GM19468 (cell line): ENCODE measurements at regions not wholly inside any gene's neighbourhood (a gene's known extent, or its start where the extent isn't known, plus 50 kb on each side); places are given as distances from the start of the nearest gene placed in this dataset.

Source experiments
- ATAC-seq: cut with Tn5 transposase; IDR thresholded peaks from one replicate; pipeline ENCODE4 v1.9.1; 2021; ENCODE audit warnings: mild to moderate bottlenecking, moderate library complexity, moderate number of reproducible peaks; ENCODE audit not compliant: unreplicated experiment; ENCODE audit errors: extremely low read depth

DNA sequence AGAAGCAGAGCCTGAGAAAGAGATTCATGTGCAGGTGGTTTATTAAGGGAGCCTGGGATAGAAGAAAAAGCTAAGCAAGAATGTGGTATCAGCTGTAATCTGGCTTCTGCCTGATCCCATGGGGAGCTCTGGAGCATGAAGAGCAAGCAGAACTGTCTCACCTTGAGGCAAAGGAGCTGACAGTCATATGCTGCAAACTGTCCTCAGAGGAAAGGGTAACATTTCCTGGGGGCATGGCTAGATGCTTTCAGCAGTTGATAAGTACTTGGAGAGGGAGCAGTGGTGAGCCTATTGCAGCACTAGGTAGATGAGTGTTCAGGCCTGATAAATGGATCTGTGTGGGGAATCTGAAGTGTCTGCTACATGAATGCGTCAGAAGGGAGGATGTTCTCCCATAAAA is 621.5 kb upstream of the BTBD3 start:
- no peak for ATAC-seq

DNA sequence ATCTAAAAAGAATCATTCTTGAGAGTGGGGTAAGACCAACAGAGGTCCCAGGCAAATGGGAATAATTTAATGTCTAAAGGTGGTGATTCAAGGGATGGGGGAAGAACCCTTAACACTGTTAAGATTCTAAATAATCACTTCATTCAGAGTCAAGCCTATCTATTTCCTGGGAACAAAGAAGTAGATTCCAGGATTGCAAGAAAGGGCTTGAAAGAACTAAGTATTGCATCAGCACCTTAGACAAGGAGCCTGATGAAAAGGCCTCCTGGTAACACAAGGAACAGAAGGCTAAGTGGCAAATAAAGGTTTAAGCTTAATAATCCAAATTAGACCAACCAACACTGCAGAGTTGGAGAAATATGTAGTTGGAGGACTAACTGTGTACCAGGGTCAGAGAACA is 620.7 kb upstream of the BTBD3 start:
- ATAC-seq: no peak

DNA sequence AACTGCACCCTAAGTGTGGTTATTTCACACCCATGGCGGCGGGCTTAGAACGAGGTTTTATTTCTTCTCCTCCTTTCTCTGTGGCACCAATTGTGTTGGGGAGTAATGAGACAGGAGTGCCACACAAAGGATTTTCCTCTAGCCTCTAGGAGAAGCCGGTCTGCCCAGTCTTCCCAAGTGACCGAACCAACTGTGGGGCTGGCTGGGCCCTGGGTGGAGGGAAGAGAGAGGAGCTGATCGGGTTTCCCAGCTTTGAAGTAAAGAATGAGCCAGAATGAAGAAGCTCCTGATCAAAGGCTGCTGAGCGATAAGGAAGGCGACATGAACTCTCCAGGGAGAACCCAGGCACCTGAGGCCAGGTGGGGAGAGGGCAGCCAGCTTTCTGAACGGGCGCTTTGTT is 616.0 kb upstream of the BTBD3 start:
- no peak for ATAC-seq

DNA sequence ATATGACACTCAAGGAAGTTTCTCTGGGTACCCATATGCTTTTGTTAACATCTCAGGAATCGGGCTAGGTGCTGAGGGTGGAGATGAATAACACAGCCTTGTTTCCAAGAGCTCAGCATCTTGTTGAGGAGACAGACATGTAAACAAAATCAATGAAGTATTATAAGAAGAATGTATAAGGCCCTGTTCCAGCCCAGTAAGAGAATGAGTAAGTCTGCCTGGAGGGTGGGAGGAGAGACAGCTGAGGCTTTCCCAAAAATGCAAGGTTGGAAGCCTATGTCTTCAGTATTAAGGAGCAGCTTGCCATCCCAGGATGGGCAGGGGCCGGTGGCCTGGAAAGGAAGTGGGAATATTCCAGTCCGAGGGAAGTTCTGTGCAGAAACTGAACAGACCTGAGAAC is 615.3 kb upstream of the BTBD3 start:
- no peak for ATAC-seq

DNA sequence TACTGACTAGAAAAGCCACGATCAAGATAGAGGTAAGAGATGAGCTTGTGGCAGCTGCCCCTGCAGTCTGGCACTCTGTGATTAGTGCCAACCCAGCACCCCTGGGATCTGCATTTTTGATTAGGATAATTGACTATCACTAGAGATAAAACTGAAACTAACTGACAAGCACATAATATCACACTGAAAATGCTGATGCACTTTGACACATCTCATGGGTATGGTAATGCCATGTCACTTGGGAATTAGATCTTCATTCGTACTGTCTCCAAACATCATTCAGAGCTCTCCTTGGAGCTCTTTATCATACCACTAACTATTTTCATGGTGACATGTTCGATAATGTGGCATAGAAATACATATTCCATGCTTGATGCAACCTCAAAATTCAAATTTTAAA is 612.9 kb upstream of the BTBD3 start:
- ATAC-seq: no peak

DNA sequence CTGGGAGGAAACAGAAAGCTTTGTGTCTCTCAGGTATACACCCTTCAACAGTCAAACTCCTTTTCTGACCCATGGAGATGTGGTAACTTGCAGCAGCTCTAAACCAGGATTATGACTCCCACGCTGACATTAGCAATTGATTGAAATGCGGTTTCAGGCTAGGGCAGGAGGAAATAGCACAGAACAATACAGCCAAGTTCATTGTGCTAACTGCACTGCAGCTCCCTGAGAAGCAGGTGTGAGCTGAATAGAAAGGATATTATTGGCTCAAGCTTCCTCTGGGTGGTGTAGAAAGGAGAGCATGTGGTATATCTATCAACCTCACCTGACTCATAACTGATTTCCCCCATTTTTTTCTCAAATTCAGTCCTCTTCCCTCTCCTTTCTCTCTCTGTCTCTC is 612.3 kb upstream of the BTBD3 start:
- no peak for ATAC-seq

DNA sequence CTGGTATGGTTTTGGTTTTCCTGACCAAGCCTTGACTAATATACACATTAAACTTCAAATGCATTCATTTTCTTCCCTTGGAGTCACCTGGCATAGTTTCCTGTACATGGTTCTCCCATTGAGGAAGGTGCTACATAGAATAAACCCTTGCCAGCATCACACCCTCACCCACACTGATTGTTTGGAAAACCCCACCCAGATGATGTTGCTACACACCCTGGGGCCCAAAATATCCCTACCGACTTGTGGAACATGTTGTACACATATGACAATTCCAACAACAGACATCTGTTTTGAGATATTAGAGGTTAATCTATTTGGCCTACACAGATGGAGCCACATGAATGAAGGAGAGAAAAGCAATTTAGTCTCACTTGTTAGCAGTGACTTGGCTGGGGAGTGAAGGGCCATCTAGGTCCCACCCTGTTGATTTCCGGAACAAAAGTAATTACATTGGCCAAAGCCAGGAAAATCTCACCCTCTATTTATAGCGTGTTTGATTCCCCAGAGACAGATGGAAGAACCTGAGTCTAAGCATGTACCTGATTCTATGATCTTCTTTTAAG is 606.0 kb upstream of the BTBD3 start:
- ATAC-seq: no peak

DNA sequence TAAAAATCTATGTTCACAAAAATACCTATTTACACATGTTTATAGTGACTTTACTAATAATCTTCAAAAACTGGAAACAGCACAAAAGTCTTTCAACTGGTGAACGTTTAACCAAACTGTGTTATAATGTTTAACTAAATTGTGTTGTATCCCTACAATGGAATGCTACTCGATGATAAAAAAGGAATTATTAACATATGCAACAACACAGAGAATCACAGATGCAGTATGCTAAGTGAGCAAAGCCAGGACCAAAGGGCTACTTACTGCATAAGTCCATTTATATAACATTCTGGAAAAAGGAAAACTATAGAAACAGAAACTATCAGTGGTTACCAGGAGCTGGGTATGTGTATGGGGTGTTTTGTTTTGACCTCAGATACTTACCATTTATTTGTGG is 602.2 kb upstream of the BTBD3 start:
- ATAC-seq: no peak

DNA sequence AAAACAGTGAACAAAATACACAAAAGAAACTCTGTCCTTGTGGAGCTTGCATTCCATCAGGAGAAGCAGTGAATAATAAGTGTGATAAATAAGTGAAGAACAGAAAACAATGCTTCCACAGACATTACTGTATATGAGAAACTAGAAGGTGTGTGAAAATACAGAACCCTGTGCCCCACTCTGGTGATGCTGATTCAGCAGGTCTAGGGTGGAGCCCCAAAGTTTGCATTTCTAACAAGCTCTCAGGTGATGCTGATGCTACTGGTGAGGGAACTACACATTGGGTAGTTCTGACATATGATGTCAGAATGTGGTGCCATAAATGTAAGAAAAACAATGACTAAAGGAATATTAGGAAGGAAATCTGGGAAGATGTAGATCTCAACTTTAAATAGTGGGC is 601.4 kb upstream of the BTBD3 start:
- ATAC-seq: no peak

DNA sequence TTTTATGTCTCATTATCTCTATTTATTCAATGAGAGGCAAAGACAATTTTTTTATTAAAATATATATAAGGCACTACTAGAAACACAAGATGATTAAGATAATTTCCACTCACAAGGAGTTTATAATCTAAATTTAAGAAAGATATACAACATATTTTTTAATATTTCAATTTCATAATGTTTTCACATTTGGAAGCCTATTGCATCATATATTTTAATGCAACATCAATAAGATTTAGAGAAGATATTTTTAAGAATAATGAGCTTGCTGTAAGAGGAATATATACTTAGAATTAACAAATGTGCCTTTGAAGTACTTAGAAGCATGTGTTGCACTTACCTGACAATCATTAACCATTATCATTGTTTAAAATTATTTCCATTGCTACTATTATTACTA is 597.7 kb upstream of the BTBD3 start:
- ATAC-seq: no peak

DNA sequence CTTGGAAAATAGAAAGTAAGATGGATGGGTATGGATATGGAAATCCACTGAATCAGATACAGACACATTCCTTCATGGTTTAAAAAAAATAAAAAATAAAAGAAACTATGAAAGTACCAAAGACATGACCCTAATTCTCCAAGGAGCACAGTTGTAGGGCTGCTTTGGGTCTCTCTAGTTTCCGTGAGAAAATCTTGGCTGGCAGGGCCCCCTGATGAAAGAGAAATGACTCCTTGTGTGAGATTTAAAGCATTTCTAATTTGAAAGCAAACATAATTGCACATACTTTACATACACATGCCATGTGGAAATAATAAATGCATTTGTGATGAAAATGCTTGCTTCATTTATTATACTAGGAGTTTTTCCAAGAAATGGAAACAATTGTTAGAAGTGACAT is 593.9 kb upstream of the BTBD3 start:
- no peak for ATAC-seq

DNA sequence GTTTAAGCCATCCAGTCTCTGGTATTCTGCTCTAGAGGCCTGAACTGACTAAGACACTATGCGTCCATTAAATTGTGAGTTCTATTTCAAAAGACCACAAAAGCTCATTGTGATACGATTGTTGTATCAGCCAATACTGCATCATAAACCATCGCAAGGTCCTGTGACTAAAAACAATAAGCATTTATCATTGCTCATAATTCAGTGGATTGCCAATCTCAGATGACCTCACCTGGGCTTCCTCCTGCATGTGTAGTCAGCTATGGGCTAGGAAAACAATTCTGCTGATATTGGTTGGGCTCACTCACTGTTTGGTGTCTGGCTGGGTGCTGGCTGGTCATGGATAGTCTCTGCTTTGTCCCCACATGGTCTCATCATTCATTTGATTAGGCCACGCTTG is 592.7 kb upstream of the BTBD3 start:
- no peak for ATAC-seq

DNA sequence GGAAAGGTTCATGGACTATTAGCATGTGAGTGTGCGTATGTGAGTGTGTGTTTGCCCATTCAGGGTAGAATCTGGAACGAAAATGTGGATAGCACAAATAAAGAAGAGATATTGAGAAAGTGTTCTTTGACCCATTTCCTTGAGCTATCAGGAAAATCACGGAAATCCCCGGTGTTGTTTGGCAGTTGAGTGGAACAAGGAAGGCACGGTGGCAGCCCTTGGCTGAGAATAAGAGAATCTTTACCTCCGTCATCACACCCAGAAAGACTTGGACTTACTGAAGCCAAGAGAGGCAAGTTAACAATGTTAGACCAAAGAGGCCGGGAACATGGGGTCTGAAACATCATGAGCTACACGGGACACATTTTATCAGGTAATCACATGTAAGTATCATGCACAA is 588.9 kb upstream of the BTBD3 start:
- ATAC-seq: no peak

DNA sequence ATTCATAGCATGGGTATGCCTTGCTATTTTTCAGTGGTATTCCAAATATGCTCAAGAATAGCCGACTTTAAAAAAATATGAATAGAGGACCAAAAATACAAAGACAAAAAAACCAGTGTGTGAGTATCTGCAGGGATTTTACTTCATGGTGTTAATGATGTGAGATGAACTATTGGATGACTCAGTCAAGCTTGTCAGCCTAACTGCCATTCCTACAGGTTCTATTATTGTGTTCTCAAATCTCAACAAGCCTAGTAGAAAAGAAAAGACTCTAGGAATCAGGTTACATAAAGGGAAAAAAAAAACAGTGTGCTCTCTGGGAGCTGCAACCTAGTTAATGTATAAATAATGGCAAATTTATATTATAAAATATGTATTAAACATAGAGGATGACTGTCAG is 588.4 kb upstream of the BTBD3 start:
- ATAC-seq: no peak

DNA sequence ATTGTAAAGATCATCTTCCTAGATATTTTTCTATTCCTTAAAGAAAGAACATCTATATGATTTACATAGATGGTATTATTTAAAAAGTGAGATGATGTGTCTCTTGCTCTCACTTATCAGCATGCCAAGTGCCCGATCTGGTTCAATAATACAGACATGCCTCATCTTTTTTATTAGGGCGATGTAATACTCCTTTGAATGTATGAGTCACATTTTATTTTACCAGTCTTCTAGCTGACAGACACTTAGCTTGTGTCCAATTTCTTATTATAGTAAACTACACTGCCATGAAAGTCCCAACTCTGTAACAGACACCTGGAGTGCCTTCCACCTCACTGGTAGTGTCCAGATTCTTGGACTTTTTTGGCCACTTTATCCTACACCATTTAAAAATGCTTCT is 586.6 kb upstream of the BTBD3 start:
- ATAC-seq: no peak

DNA sequence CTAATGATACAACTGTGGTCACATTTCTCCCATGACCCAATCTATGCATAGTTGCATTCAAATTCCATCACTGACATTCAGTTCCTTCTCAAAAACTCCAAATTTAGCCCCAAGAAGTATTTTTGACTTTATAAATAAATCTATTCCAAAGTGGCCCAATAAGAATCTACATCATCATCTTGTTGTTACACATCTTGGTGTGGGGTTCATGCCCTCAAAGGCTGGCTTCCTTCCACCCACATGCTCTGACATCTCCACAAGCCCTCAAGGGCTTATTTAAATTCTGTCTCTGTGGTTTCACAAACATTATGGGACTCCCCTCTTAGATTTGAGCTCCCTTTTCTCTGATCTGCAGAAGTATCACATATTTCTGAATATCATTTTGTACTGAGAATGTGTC is 585.3 kb upstream of the BTBD3 start:
- ATAC-seq: no peak

DNA sequence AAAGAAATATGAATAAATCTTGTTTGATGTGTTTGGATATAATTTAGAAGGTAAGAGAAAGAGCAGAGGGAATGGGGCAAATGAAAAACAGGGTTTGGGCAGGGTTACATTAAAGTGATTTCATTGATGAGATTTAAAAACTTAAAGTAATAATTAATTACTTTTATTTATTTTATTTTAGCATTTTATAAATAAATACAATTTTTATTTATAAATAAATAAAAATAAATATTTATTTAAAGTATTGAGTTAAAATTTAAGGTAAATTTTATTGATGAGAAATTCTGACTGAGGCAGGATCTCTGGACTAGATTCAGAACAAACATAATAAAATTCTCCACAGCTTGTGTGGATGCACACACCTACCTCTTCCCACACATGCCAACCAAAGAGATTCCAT is 584.1 kb upstream of the BTBD3 start:
- ATAC-seq: no peak

DNA sequence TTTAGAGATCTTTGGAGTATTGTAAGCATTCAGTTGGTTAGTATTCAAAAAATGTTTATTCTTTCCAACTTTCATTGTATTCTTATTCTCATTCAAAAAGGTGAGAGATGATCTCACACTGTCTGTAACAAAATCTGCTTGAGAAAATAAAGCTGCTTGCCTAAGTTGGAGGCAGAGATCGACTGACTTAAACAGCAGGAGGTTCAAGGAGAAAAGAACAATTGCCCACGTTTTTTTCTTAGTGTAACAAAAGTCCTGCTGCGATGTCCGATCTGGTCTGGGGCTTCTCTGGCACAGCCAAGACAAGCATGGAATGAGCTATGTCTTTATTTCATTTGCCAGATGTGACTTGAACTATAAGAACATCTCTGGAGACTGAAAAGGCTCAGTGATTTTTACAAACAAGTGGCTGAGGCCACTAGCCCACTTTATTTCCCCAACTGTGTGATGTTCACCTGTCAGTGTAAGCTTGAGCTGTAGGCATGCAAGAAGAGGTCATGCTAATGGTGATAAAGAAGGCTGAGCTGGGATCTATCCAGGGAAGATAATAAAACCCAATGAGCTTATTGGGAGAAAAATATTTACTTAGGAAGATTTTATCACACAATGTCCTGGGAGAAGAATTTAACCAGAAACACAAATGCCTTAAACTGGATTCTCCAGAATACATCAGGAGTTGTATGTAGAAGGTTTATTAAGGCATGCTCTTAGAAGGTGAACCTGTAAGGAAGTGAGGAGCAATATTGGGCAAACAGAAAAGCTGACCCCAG is 580.1 kb upstream of the BTBD3 start:
- no peak for ATAC-seq

DNA sequence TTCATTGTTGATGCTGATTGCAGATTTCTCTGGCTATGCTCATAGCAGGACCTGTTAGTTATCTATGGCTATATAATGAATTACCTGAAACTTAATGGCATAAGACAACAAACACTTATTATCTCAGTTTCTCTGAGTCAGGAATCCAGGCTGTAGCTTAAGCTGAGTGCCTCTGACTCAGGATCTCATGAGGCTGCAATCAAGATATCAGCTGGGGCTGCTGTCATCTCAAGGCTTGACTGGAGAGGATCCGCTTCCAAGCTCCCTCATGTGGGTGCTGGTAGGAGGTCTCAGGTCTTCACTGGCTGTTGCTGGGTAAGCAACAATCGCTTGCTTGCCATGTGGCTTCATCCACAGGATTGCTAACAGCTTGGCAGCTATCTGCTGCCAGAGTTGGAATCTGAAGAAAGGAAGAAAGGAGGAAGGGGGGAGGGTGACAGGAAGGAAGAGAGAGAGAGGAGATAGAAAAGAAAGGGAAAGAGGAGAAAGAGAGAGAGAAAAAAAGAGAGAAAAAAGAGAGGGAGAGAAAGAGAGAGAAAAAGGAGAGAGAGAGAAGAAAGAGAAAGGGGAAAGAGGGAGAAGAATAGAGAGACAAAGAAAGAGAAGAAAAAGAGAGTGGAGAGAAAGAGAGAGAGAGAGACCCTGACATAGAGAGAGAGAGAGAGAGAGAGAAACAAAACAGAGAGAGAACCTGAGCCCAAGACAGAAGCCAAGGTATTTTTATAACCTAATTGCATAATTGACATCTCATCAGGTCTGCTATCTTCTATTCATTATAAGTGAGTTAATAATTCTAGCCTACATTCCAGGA is 579.0 kb upstream of the BTBD3 start:
- ATAC-seq: no peak

DNA sequence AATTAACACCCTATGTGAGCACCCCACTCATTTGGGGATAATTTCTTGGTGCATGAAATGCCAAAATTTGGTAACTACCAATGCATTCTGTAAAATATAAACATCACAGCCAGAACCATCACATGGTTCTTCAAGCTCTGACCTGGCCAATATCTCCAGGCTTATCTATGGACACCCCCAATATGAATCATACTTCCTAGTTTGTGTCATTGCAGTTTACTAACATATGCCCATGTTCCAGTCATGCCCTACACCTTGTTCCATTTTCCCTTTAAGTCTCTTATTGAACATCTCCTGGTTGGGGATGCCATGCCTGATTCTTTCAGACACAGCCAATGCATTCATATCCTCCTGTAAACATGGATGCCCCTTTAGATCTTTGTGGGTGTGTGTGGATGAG is 572.8 kb upstream of the BTBD3 start:
- no peak for ATAC-seq

DNA sequence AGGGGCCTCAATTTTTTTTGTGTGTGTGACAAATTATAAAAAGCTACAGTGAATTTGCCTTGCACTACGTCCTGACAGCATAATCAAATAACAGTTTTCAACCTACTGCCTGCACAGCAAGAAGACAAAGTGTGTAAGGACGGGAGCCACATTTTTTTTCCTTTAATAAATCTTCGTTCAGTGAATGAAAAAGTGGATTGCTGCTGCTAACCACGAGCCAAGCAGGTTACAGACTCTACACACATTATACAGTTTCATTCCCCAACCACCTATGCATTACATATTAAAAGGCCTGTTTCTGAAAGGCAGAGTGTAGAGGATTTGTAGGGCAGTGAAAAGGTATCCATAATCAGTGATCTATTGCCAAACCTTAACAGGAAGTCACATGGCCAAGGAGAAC is 570.0 kb upstream of the BTBD3 start:
- ATAC-seq: no peak
